ENCODE measurements at regions not wholly inside any gene's neighbourhood (a gene's known extent, or its start where the extent isn't known, plus 50 kb on each side); places are given as distances from the start of the nearest gene placed in this dataset.

DNA sequence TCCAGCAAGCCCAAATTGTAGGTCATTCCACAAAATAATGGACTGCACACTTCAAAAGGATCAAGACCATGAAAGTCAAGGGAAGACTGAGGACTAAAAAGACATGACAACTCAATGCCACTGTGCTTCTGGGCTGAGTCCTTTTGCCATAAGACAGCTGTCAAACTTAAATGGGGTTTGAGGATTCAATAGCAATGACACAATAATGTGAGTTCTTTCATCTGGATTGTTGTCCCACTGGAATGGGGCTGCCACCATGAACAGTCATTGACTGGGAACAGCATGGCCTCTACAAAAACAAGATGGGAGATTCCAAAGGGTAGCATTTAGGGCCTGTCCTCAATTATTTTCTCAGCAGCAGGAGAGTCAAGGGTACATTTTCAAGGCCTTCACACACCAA is 118.5 kb downstream of the EN1 start:
- TF ChIP-seq, protein P1, sequence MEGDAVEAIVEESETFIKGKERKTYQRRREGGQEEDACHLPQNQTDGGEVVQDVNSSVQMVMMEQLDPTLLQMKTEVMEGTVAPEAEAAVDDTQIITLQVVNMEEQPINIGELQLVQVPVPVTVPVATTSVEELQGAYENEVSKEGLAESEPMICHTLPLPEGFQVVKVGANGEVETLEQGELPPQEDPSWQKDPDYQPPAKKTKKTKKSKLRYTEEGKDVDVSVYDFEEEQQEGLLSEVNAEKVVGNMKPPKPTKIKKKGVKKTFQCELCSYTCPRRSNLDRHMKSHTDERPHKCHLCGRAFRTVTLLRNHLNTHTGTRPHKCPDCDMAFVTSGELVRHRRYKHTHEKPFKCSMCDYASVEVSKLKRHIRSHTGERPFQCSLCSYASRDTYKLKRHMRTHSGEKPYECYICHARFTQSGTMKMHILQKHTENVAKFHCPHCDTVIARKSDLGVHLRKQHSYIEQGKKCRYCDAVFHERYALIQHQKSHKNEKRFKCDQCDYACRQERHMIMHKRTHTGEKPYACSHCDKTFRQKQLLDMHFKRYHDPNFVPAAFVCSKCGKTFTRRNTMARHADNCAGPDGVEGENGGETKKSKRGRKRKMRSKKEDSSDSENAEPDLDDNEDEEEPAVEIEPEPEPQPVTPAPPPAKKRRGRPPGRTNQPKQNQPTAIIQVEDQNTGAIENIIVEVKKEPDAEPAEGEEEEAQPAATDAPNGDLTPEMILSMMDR (conservative IDR thresholded peaks at IDR 0.05; ENCODE audit: low read length), result no peak
- TF ChIP-seq EZH2phosphoT487 (IDR thresholded peaks at IDR 0.05; ENCODE audit: borderline replicate concordance), result no peak
